HEK293 (cell line): ENCODE measurements at regions not wholly inside any gene's neighbourhood (a gene's known extent, or its start where the extent isn't known, plus 50 kb on each side); places are given as distances from the start of the nearest gene placed in this dataset.

Experiments used
- IKZF3 ChIP-seq: fragments of 450-650 bp; IDR thresholded peaks from 2 replicates; pipeline ENCODE4 v1.5.0; 2018; ENCODE audit warnings: missing biosample characterization, mild to moderate bottlenecking, missing genetic modification characterization, moderate library complexity
- YY1 ChIP-seq: fragments of 450-650 bp; formaldehyde crosslinking; IDR thresholded peaks from 2 replicates; pipeline ENCODE4 v1.5.1; 2018; ENCODE audit warnings: missing biosample characterization, missing genetic modification characterization
- ZNF114 ChIP-seq: fragments of 450-650 bp; formaldehyde crosslinking; IDR thresholded peaks from 2 replicates; pipeline ENCODE4 v1.5.0; 2017; ENCODE audit warnings: missing biosample characterization, missing genetic modification characterization

GRCh38 chr3:117003501-117003900 is 293.9 kb downstream of the TUSC7 start:
- TF ChIP-seq YY1, result no peak
- no peak for TF ChIP-seq ZNF114 (tag by site-specific recombination)
- TF ChIP-seq IKZF3 (tag by site-specific recombination), result no peak
